CD14-positive monocyte (primary cell): ENCODE measurements at regions not wholly inside any gene's neighbourhood (a gene's known extent, or its start where the extent isn't known, plus 50 kb on each side); places are given as distances from the start of the nearest gene placed in this dataset.

Experiments
- DNase-seq, 3 donors: peaks; one replicate each; pipeline ENCODE4 v3.0.0-alpha.2; 2011 to 2022
- H2AFZ ChIP-seq: 2 replicates; pipeline ENCODE4 v1.6.0; 2012; ENCODE audit warnings: mild to moderate bottlenecking, low read depth, low read length, inconsistent platforms; ENCODE audit not compliant: insufficient read depth, poor library complexity, severe bottlenecking
- H3K27ac ChIP-seq, 2 donors: 1 replicate in 1 of 2; 2 replicates in 1 of 2; pipeline ENCODE4 v1.5.1; 2012 to 2013; ENCODE audit warnings: low read length in 2 of 2, control low read depth in 1 of 2, inconsistent platforms in 1 of 2, low read depth in 1 of 2, mild to moderate bottlenecking in 1 of 2
- H3K27me3 ChIP-seq, 2 donors: one replicate each; pipeline versions ENCODE4 v1.6.0 to v1.6.1; 2011 to 2013; ENCODE audit warnings: low read length in 2 of 2; ENCODE audit not compliant: control insufficient read depth in 2 of 2, insufficient read depth in 2 of 2
- H3K36me3 ChIP-seq, 2 donors: replicated peaks in 1 of 2; 1 replicate in 1 of 2; 2 replicates in 1 of 2; pipeline versions ENCODE4 v1.5.1 to v1.6.1; 2012 to 2013; ENCODE audit warnings: low read length in 2 of 2, control low read depth in 1 of 2, inconsistent platforms in 1 of 2, mild to moderate bottlenecking in 1 of 2; ENCODE audit not compliant: insufficient read depth in 2 of 2, control insufficient read depth in 1 of 2
- H3K4me1 ChIP-seq, 2 donors: 1 replicate in 1 of 2; 2 replicates in 1 of 2; pipeline versions ENCODE4 v1.5.1 to v1.6.1; 2012 to 2013; ENCODE audit warnings: low read length in 2 of 2, control low read depth in 1 of 2, inconsistent platforms in 1 of 2, mild to moderate bottlenecking in 1 of 2, moderate library complexity in 1 of 2; ENCODE audit not compliant: insufficient read depth in 2 of 2, control insufficient read depth in 1 of 2
- H3K4me2 ChIP-seq: replicated peaks from 2 replicates; pipeline ENCODE3; 2012; ENCODE audit warnings: low read length, moderate library complexity, mild to moderate bottlenecking; ENCODE audit not compliant: poor library complexity, severe bottlenecking; ENCODE audit errors: extremely low read depth
- H3K4me3 ChIP-seq, 3 experiments: fragments of 200-600 bp in 1 of 3; sonication (generic) in 1 of 3; replicated peaks in 1 of 3; 1 replicate in 2 of 3; 2 replicates in 1 of 3; pipeline ENCODE4 v1.5.1; 2011 to 2013; ENCODE audit warnings: low read length in 3 of 3, mild to moderate bottlenecking in 3 of 3, control low read depth in 2 of 3, low read depth in 2 of 3, inconsistent platforms in 1 of 3, moderate library complexity in 1 of 3
- H3K79me2 ChIP-seq: 2 replicates; pipeline ENCODE4 v1.6.0; 2012; ENCODE audit warnings: mild to moderate bottlenecking, control low read depth, inconsistent platforms, low read length, moderate library complexity; ENCODE audit not compliant: insufficient read depth
- H3K9ac ChIP-seq: 2 replicates; pipeline ENCODE4 v1.6.0; 2017; ENCODE audit warnings: low read length, mild to moderate bottlenecking; ENCODE audit not compliant: insufficient read depth, poor library complexity, severe bottlenecking
- H3K9me3 ChIP-seq, 2 donors: replicated peaks in 1 of 2; 1 replicate in 1 of 2; 2 replicates in 1 of 2; pipeline versions ENCODE4 v1.5.1 to v1.6.1; 2012 to 2013; ENCODE audit warnings: low read length in 2 of 2, control low read depth in 1 of 2; ENCODE audit not compliant: control insufficient read depth in 1 of 2, insufficient read depth in 1 of 2
- H4K20me1 ChIP-seq: 2 replicates; pipeline ENCODE4 v1.6.0; 2012; ENCODE audit warnings: mild to moderate bottlenecking, low read length, control low read depth, moderate library complexity; ENCODE audit not compliant: insufficient read depth
- H3K27ac Mint-ChIP-seq, 7 donors: one replicate each; pipeline ENCODE4 v1.8.0; 2020; ENCODE audit warnings: mild to moderate bottlenecking in 7 of 7, mixed read lengths in 7 of 7, moderate library complexity in 6 of 7, inconsistent platforms in 2 of 7
- H3K27me3 Mint-ChIP-seq, 3 donors: one replicate each; pipeline ENCODE4 v1.8.0; 2021 to 2022; ENCODE audit warnings: low read depth in 3 of 3, mild to moderate bottlenecking in 3 of 3, mixed read lengths in 3 of 3, moderate library complexity in 3 of 3, inconsistent platforms in 1 of 3
- H3K36me3 Mint-ChIP-seq, 2 donors: one replicate each; pipeline ENCODE4 v1.8.0; 2020; ENCODE audit warnings: mixed read lengths in 2 of 2, inconsistent platforms in 1 of 2, mild to moderate bottlenecking in 1 of 2
- H3K4me1 Mint-ChIP-seq: one replicate; pipeline ENCODE4 v1.8.0; 2020; ENCODE audit warnings: mild to moderate bottlenecking, mixed read lengths
- H3K4me3 Mint-ChIP-seq, 2 donors: one replicate each; pipeline ENCODE4 v1.8.0; 2020; ENCODE audit warnings: mild to moderate bottlenecking in 2 of 2, mixed read lengths in 2 of 2, moderate library complexity in 1 of 2
- H3K9me3 Mint-ChIP-seq, 7 donors: one replicate each; pipeline ENCODE4 v1.8.0; 2020 to 2022; ENCODE audit warnings: mixed read lengths in 7 of 7, mild to moderate bottlenecking in 6 of 7, moderate library complexity in 6 of 7, inconsistent platforms in 2 of 7
- CTCF ChIP-seq: fragments of 200-600 bp; IDR thresholded peaks from one replicate; pipeline ENCODE4 v1.8.0; 2022; ENCODE audit warnings: antibody characterized with exemption, mild to moderate bottlenecking
- WGBS: methylation state at CpG from one replicate; pipeline ENCODE4 v1.1.5; 2013; ENCODE audit warnings: missing lambda C conversion rate; ENCODE audit not compliant: insufficient coverage; 5-methylcytosine and 5-hydroxymethylcytosine counted together
- intact Hi-C, 2 donors: fragments of 100-400 bp; cut with micrococcal nuclease; formaldehyde crosslinking; loops; one replicate each; pipeline versions ENCODE4 v1.15.0 to v1.15.1; 2023

GRCh38 chr2:58601017-58601416 lies 359.9 kb upstream of the FANCL start:
- peaks cover 0 to 2% (median 2%) of the 10 kb centered on the region in 3 donors for H3K27me3 Mint-ChIP-seq
- Histone ChIP-seq H3K4me1 (no peaks in the 10 kb centered on the region), H3K9ac (no peak overlapping the region), H3K4me3 (no peak overlapping the region), H3K36me3 (no peaks in the 10 kb centered on the region), H3K79me2 (no peaks in the 10 kb centered on the region), H2AFZ (no peak overlapping the region), H3K27me3 (no peaks in the 10 kb centered on the region), H3K9me3 (no peaks in the 10 kb centered on the region), H3K4me2 (no peak overlapping the region), H4K20me1 (no peaks in the 10 kb centered on the region), H3K27ac (no peak overlapping the region)
- no peaks in the 10 kb centered on the region for H3K36me3 Mint-ChIP-seq
- no CpG with 5 or more reads among the region's 2 CpGs for WGBS
- no peak for DNase-seq
- no peak overlapping the region for H3K27ac Mint-ChIP-seq
- TF ChIP-seq CTCF, result no peak
- peaks cover 3% of the 10 kb centered on the region for H3K4me1 Mint-ChIP-seq
- H3K4me3 Mint-ChIP-seq, result no peak overlapping the region
- intact Hi-C loops, result no loop called here
- H3K9me3 Mint-ChIP-seq, result peaks cover 5 to 15% (median 6%) of the 10 kb centered on the region in 7 donors

- H3K9ac ChIP-seq, result no peak overlapping the region
- H3K9me3 Mint-ChIP-seq, result peaks cover 5 to 13% (median 6%) of the 10 kb centered on the region in 7 donors
- H3K9me3 ChIP-seq, result no peaks in the 10 kb centered on the region
- H3K27ac Mint-ChIP-seq, result no peak overlapping the region
- H3K4me2 ChIP-seq, result no peak overlapping the region
- peaks cover 1 to 2% (median 2%) of the 10 kb centered on the region in 3 donors for H3K27me3 Mint-ChIP-seq
- H3K36me3 Mint-ChIP-seq, result no peaks in the 10 kb centered on the region
- H2AFZ ChIP-seq, result no peak overlapping the region
- H3K4me1 ChIP-seq, result no peaks in the 10 kb centered on the region
- peaks cover 3% of the 10 kb centered on the region for H3K4me1 Mint-ChIP-seq
- no peak overlapping the region for H3K27ac ChIP-seq
- H4K20me1 ChIP-seq, result no peaks in the 10 kb centered on the region
- H3K4me3 ChIP-seq, result no peak overlapping the region
- DNase-seq, result no peak
- no peak for TF ChIP-seq CTCF
- intact Hi-C loops, result no loop called here
- no peaks in the 10 kb centered on the region for H3K27me3 ChIP-seq
- no peak overlapping the region for H3K4me3 Mint-ChIP-seq
- no peaks in the 10 kb centered on the region for H3K79me2 ChIP-seq
- no peaks in the 10 kb centered on the region for H3K36me3 ChIP-seq
- 90% methylated on average over 2 of the region's 3 CpGs for WGBS
Measured at GRCh38 chr2:58598171-58598570, 357.0 kb upstream of the FANCL start.
